A549 (cell line): ENCODE measurements at regions not wholly inside any gene's neighbourhood (a gene's known extent, or its start where the extent isn't known, plus 50 kb on each side); places are given as distances from the start of the nearest gene placed in this dataset.

Experiments
- ATAC-seq, 2 experiments: fragments of 200-7000 bp in 1 of 2; fragments of >200 bp in 1 of 2; cut with Nextera tagmentation in 1 of 2; cut with Tn5 transposase in 1 of 2; 3 replicates each; pipeline versions ENCODE4 v1.8.0 to v1.9.1; 2018 to 2020; ENCODE audit warnings: mild to moderate bottlenecking in 1 of 2, moderate library complexity in 1 of 2
- CTCF ChIA-PET: fragments of 300-600 bp; sonication (Branson Sonifier 250); formaldehyde crosslinking; extraction: SDS; loops from one replicate; lab custom pipeline; 2021; ENCODE audit warnings: antibody characterized with exemption, inconsistent platforms; lab: Yijun Ruan, JAX
- POLR2A ChIA-PET: fragments of 350-600 bp; formaldehyde crosslinking; extraction: SDS; loops from one replicate; lab custom pipeline; 2021; ENCODE audit warnings: antibody characterized with exemption, inconsistent platforms; lab: Yijun Ruan, JAX
- DNase-seq, 2 experiments: peaks; one replicate each; pipeline versions ENCODE4 v3.0.0 to v3.0.0-alpha.2; 2011 to 2016; ENCODE audit warnings: low read depth in 1 of 2, low spot score in 1 of 2
- FAIRE-seq: peaks from 2 replicates; lab custom pipeline; 2011; peaks lifted over from hg19 to GRCh38; lab: Jason Lieb, UNC
- H3K27ac ChIP-seq, 2 experiments: fragments of >200 bp; sonication (Bioruptor Twin); formaldehyde crosslinking; 3 replicates each; pipeline ENCODE4 v1.5.1; 2016 to 2017
- H3K4me1 ChIP-seq: fragments of >200 bp; sonication (Bioruptor Twin); formaldehyde crosslinking; 3 replicates; pipeline ENCODE4 v1.6.1; 2016
- H3K4me2 ChIP-seq: fragments of >200 bp; sonication (Bioruptor Twin); formaldehyde crosslinking; 3 replicates; pipeline ENCODE4 v1.6.1; 2016
- H3K4me3 ChIP-seq: fragments of >200 bp; sonication (Bioruptor Twin); formaldehyde crosslinking; 3 replicates; pipeline ENCODE4 v1.5.1; 2016
- H3K9me3 ChIP-seq: fragments of >200 bp; sonication (Bioruptor Twin); formaldehyde crosslinking; 3 replicates; pipeline ENCODE4 v1.6.1; 2016
- BHLHE40 ChIP-seq: IDR thresholded peaks from 2 replicates; pipeline ENCODE4 v1.6.1; 2012; ENCODE audit warnings: low read depth, low read length, inconsistent platforms
- CBX2 ChIP-seq: fragments of 200-600 bp; sonication (generic); IDR thresholded peaks from 2 replicates; pipeline ENCODE4 v1.6.1; 2016; ENCODE audit warnings: low read depth, mild to moderate bottlenecking, borderline replicate concordance
- CEBPB ChIP-seq, 2 experiments: fragments of >200 bp in 1 of 2; sonication (Bioruptor Twin) in 1 of 2; formaldehyde crosslinking in 1 of 2; IDR thresholded peaks; 2 replicates each; pipeline ENCODE4 v1.6.1; 2012 to 2016
- CHD4 ChIP-seq: fragments of 200-600 bp; sonication (generic); IDR thresholded peaks from 2 replicates; pipeline ENCODE4 v1.6.1; 2016; ENCODE audit warnings: antibody characterized with exemption, mild to moderate bottlenecking, borderline replicate concordance
- CTCF ChIP-seq: fragments of >200 bp; sonication (Bioruptor Twin); formaldehyde crosslinking; IDR thresholded peaks from 3 replicates; pipeline ENCODE4 v1.5.1; 2016
- EHF ChIP-seq: fragments of 250-450 bp; sonication (Bioruptor Pico); IDR thresholded peaks from 2 replicates; pipeline ENCODE4 v1.5.0; 2020; ENCODE audit warnings: mild to moderate bottlenecking
- ESRRA ChIP-seq: fragments of 150-350 bp; IDR thresholded peaks from 2 replicates; pipeline ENCODE4 v1.6.1; 2014; ENCODE audit warnings: mild to moderate bottlenecking, low read length, borderline replicate concordance
- FOSB ChIP-seq: fragments of 250-450 bp; sonication (Bioruptor Pico); IDR thresholded peaks from 2 replicates; pipeline ENCODE4 v1.5.0; 2020; ENCODE audit warnings: mild to moderate bottlenecking, moderate library complexity
- GATA3 ChIP-seq: IDR thresholded peaks from 2 replicates; pipeline ENCODE4 v1.6.1; 2012; ENCODE audit warnings: borderline replicate concordance
- HDAC2 ChIP-seq: fragments of 200-600 bp; sonication (generic); IDR thresholded peaks from 2 replicates; pipeline ENCODE4 v1.6.1; 2016
- HEYL ChIP-seq: fragments of 250-450 bp; sonication (Bioruptor Pico); IDR thresholded peaks from 2 replicates; pipeline ENCODE4 v1.8.0; 2021; ENCODE audit warnings: mild to moderate bottlenecking, moderate library complexity
- HOXA7 ChIP-seq: fragments of 250-450 bp; sonication (Bioruptor Pico); IDR thresholded peaks from 2 replicates; pipeline ENCODE4 v1.5.0; 2020; ENCODE audit warnings: mild to moderate bottlenecking, moderate library complexity
- HOXB13 ChIP-seq: fragments of 250-450 bp; sonication (Bioruptor Pico); IDR thresholded peaks from 2 replicates; pipeline ENCODE4 v1.5.0; 2020; ENCODE audit warnings: low read depth, mild to moderate bottlenecking, moderate library complexity
- HOXB5 ChIP-seq: fragments of 250-450 bp; sonication (Bioruptor Pico); IDR thresholded peaks from 2 replicates; pipeline ENCODE4 v1.5.0; 2020; ENCODE audit warnings: mild to moderate bottlenecking, moderate library complexity
- JUN ChIP-seq, 2 experiments: fragments of >200 bp; sonication (Bioruptor Twin); formaldehyde crosslinking; IDR thresholded peaks; 2 replicates in 1 of 2; 3 replicates in 1 of 2; pipeline ENCODE4 v1.6.1; 2016 to 2017
- JUNB ChIP-seq: fragments of >200 bp; sonication (Bioruptor Twin); formaldehyde crosslinking; IDR thresholded peaks from 2 replicates; pipeline ENCODE4 v1.6.1; 2016
- KDM1A ChIP-seq: fragments of 200-600 bp; sonication (generic); IDR thresholded peaks from 2 replicates; pipeline ENCODE4 v1.6.1; 2016; ENCODE audit warnings: low read depth, mild to moderate bottlenecking
- KDM5A ChIP-seq: fragments of 200-600 bp; sonication (generic); IDR thresholded peaks from 2 replicates; pipeline ENCODE4 v1.6.1; 2016; ENCODE audit warnings: antibody characterized with exemption, mild to moderate bottlenecking
- MAX ChIP-seq: IDR thresholded peaks from 2 replicates; pipeline ENCODE4 v1.6.1; 2012
- MAZ ChIP-seq: fragments of 150-350 bp; IDR thresholded peaks from 2 replicates; pipeline ENCODE4 v1.6.1; 2014; ENCODE audit warnings: antibody characterized with exemption, low read depth, low read length, borderline replicate concordance
- MYC ChIP-seq: IDR thresholded peaks from 2 replicates; pipeline ENCODE4 v1.6.1; 2012; ENCODE audit warnings: mild to moderate bottlenecking, inconsistent platforms, low read length, improper control_type of control experiment, borderline replicate concordance
- NFE2L2 ChIP-seq: fragments of 150-350 bp; conservative IDR thresholded peaks from 2 replicates; pipeline ENCODE4 v1.6.1; 2014; ENCODE audit warnings: low read length
- PHF8 ChIP-seq: fragments of 200-600 bp; sonication (generic); IDR thresholded peaks from 2 replicates; pipeline ENCODE4 v1.6.1; 2016; ENCODE audit warnings: low read depth, mild to moderate bottlenecking, antibody characterized with exemption, moderate library complexity, borderline replicate concordance
- POLR2A ChIP-seq: IDR thresholded peaks from 2 replicates; pipeline ENCODE4 v1.6.1; 2012; ENCODE audit warnings: mild to moderate bottlenecking, low read length
- RARB ChIP-seq: fragments of 250-450 bp; sonication (Bioruptor Pico); IDR thresholded peaks from 2 replicates; pipeline ENCODE4 v1.8.0; 2021; ENCODE audit warnings: mild to moderate bottlenecking, moderate library complexity
- RCOR1 ChIP-seq: fragments of 150-350 bp; IDR thresholded peaks from 2 replicates; pipeline ENCODE4 v1.6.1; 2014; ENCODE audit warnings: antibody characterized with exemption, low read length, low read depth
- RFX5 ChIP-seq: fragments of 450-650 bp; IDR thresholded peaks from 2 replicates; pipeline ENCODE4 v1.7.1; 2014; ENCODE audit warnings: antibody characterized with exemption, mild to moderate bottlenecking, moderate library complexity
- SREBF2 ChIP-seq: fragments of 450-650 bp; IDR thresholded peaks from 2 replicates; pipeline ENCODE4 v1.6.1; 2014; ENCODE audit warnings: mild to moderate bottlenecking, moderate library complexity
- ZC3H11A ChIP-seq: fragments of 450-650 bp; IDR thresholded peaks from 2 replicates; pipeline ENCODE4 v1.6.1; 2014; ENCODE audit warnings: antibody characterized with exemption, mild to moderate bottlenecking
- ZFP36 ChIP-seq: fragments of 450-650 bp; IDR thresholded peaks from 2 replicates; pipeline ENCODE4 v1.6.1; 2014; ENCODE audit warnings: borderline replicate concordance; ENCODE audit not compliant: partially characterized antibody
- ZNF302 ChIP-seq: fragments of 250-450 bp; sonication (Bioruptor Pico); IDR thresholded peaks from 2 replicates; pipeline ENCODE4 v1.9.0; 2021; ENCODE audit warnings: inconsistent platforms, mild to moderate bottlenecking, moderate library complexity
- ZSCAN20 ChIP-seq: fragments of 250-450 bp; sonication (Bioruptor Pico); IDR thresholded peaks from 2 replicates; pipeline ENCODE4 v1.8.0; 2022; ENCODE audit warnings: mild to moderate bottlenecking, moderate library complexity
- WGBS: methylation state at CpG from one replicate; pipeline ENCODE4 v1.1.6; 2017; ENCODE audit errors: missing lambda C conversion rate; 5-methylcytosine and 5-hydroxymethylcytosine counted together

- TF ChIP-seq HOXB5 (CRISPR knock-in tag) (no peak), HOXA7 (CRISPR knock-in tag) (no peak), POLR2A (no peak), ZSCAN20 (no peak), KDM1A (no peak), MAX (no peak), GATA3 (no peak), KDM5A (no peak), RCOR1 (no peak)
Observed at GRCh38 chr2:167431949-167432348, 543.7 kb downstream of the XIRP2 start (continued).

- Histone ChIP-seq H3K4me2 (no peak overlapping the region), H3K9me3 (no peaks in the 10 kb centered on the region), H3K4me1 (no peaks in the 10 kb centered on the region), H3K4me3 (no peak overlapping the region), H3K27ac (no peak overlapping the region)
- TF ChIP-seq NFE2L2 = no peak
- TF ChIP-seq PHF8 = no peak
- TF ChIP-seq KDM5A = no peak
- TF ChIP-seq HOXB13 (CRISPR knock-in tag) = no peak
- no peak for TF ChIP-seq POLR2A
- no peak for TF ChIP-seq GATA3
- no peak for TF ChIP-seq ZC3H11A
- TF ChIP-seq HEYL (CRISPR knock-in tag) = no peak
- TF ChIP-seq CHD4 = no peak
- TF ChIP-seq BHLHE40 = no peak
- no peak for TF ChIP-seq SREBF2
- TF ChIP-seq RFX5 = no peak
- no peak for TF ChIP-seq ZFP36
- no peak for TF ChIP-seq HOXB5 (CRISPR knock-in tag)
- no peak for TF ChIP-seq EHF (CRISPR knock-in tag)
- ChIA-PET POLR2A (no interaction called here), CTCF (interaction anchor here (1.1 kb wide), 1 partner anchor 689 kb away, joined by 3 read pairs; no protein-coding TSS in a partner anchor)
- DNase-seq (no peak), ATAC-seq (no peak), FAIRE-seq (no peak)
Observed at GRCh38 chr2:167430447-167430846, 542.2 kb downstream of the XIRP2 start.

- 24% methylated on average over 8 of the region's 8 CpGs for WGBS
- ChIA-PET POLR2A (no interaction called here), CTCF (interaction anchor here (0.5 kb wide), 1 partner anchor 836 kb away, joined by 3 read pairs; no protein-coding TSS in a partner anchor)
- TF ChIP-seq JUN (IDR thresholded peaks at IDR 0.05) (no peak), PHF8 (no peak), HEYL (CRISPR knock-in tag) (no peak), CEBPB (IDR thresholded peaks at IDR 0.05) (no peak), JUNB (no peak), MAZ (no peak), HOXB5 (CRISPR knock-in tag) (no peak), FOSB (CRISPR knock-in tag) (no peak), HOXB13 (CRISPR knock-in tag) (no peak), RARB (CRISPR knock-in tag) (no peak), EHF (CRISPR knock-in tag) (no peak), MYC (no peak), CTCF (no peak), BHLHE40 (no peak), HDAC2 (no peak), SREBF2 (no peak), ZNF302 (CRISPR knock-in tag) (no peak), GATA3 (no peak), CBX2 (no peak), ESRRA (no peak)
- H3K4me1 ChIP-seq = no peaks in the 10 kb centered on the region
- no peak for FAIRE-seq
- DNase-seq = no peak
- no peaks in the 10 kb centered on the region for H3K9me3 ChIP-seq
- no peak for ATAC-seq
- no peak overlapping the region for H3K27ac ChIP-seq
- no peak overlapping the region for H3K4me2 ChIP-seq
- H3K4me3 ChIP-seq = no peak overlapping the region
Observed at GRCh38 chr2:167424803-167425755, 536.8 kb downstream of the XIRP2 start.
